OCI-LY1 (cell line): ENCODE measurements at regions not wholly inside any gene's neighbourhood (a gene's known extent, or its start where the extent isn't known, plus 50 kb on each side); places are given as distances from the start of the nearest gene placed in this dataset.
"Not testable (repeated sequence)": the region's sequence is repeated elsewhere in the genome, so short reads cannot be mapped to it uniquely, and the experiment has no call there.

Source experiments
- H2AFZ ChIP-seq: fragments of 200-600 bp; sonication (generic), shearing (Covaris generic); 2 replicates; pipeline ENCODE4 v1.6.0; 2014; ENCODE audit warnings: antibody characterized with exemption, mild to moderate bottlenecking, low read length
- H3F3A ChIP-seq: fragments of 200-600 bp; sonication (generic), shearing (Covaris generic); 2 replicates; pipeline ENCODE4 v1.6.0; 2014; ENCODE audit warnings: mild to moderate bottlenecking, antibody characterized with exemption, low read length, moderate library complexity; ENCODE audit not compliant: insufficient read depth
- H3K27ac ChIP-seq: fragments of 200-600 bp; sonication (generic); 2 replicates; pipeline ENCODE4 v1.5.1; 2014; ENCODE audit warnings: low read length, mixed run types, mild to moderate bottlenecking, low read depth; ENCODE audit not compliant: poor library complexity, severe bottlenecking
- H3K27me3 ChIP-seq: fragments of 200-600 bp; sonication (generic); 2 replicates; pipeline ENCODE4 v1.6.0; 2014; ENCODE audit warnings: antibody characterized with exemption, mild to moderate bottlenecking, low read length, moderate library complexity; ENCODE audit not compliant: insufficient read depth
- H3K36me3 ChIP-seq: fragments of 200-600 bp; sonication (generic); 2 replicates; pipeline ENCODE4 v1.6.1; 2014; ENCODE audit warnings: mild to moderate bottlenecking, antibody characterized with exemption, low read length, moderate library complexity, mixed read lengths; ENCODE audit not compliant: insufficient read depth
- H3K4me1 ChIP-seq: fragments of 200-600 bp; sonication (generic); 2 replicates; pipeline ENCODE4 v1.5.1; 2014; ENCODE audit warnings: mild to moderate bottlenecking, low read length, moderate library complexity; ENCODE audit not compliant: insufficient read depth, severe bottlenecking
- H3K4me2 ChIP-seq: fragments of 200-600 bp; sonication (generic), shearing (Covaris generic); 2 replicates; pipeline ENCODE4 v1.6.1; 2014; ENCODE audit warnings: low read length
- H3K4me3 ChIP-seq: fragments of 200-600 bp; sonication (generic); 2 replicates; pipeline ENCODE4 v1.5.1; 2014; ENCODE audit warnings: low read length, low read depth, mild to moderate bottlenecking, mixed read lengths; ENCODE audit not compliant: poor library complexity, severe bottlenecking
- H3K79me2 ChIP-seq: fragments of 200-600 bp; shearing (Covaris generic); 2 replicates; pipeline ENCODE4 v1.6.1; 2016; ENCODE audit warnings: mixed run types, low read length, mixed read lengths; ENCODE audit not compliant: insufficient read depth
- H3K9ac ChIP-seq: fragments of 200-600 bp; sonication (generic), shearing (Covaris generic); 2 replicates; pipeline ENCODE4 v1.6.1; 2014; ENCODE audit warnings: mild to moderate bottlenecking, low read length, mixed read lengths
- H3K9me2 ChIP-seq: fragments of 200-600 bp; sonication (generic), shearing (Covaris generic); 2 replicates; pipeline ENCODE4 v1.6.1; 2014; ENCODE audit warnings: low read depth, mild to moderate bottlenecking, low read length, mixed read lengths
- H3K9me3 ChIP-seq: fragments of 200-600 bp; shearing (Covaris generic); 2 replicates; pipeline ENCODE4 v1.6.1; 2014; ENCODE audit warnings: low read length, mixed read lengths
- H4K20me1 ChIP-seq: fragments of 200-600 bp; sonication (generic), shearing (Covaris generic); 2 replicates; pipeline ENCODE4 v1.6.0; 2016; ENCODE audit warnings: mild to moderate bottlenecking, low read length; ENCODE audit not compliant: insufficient read depth
- CTCF ChIP-seq: fragments of 200-600 bp; sonication (generic), shearing (Covaris generic); IDR thresholded peaks from 2 replicates; pipeline ENCODE4 v1.5.1; 2017; ENCODE audit warnings: mild to moderate bottlenecking, antibody characterized with exemption, low read length, moderate library complexity, mixed read lengths
- EZH2 ChIP-seq: fragments of 200-600 bp; sonication (generic), shearing (Covaris generic); IDR thresholded peaks from 2 replicates; pipeline ENCODE4 v1.8.0; 2017; ENCODE audit warnings: borderline replicate concordance, mixed run types, mild to moderate bottlenecking, antibody characterized with exemption, low read length, moderate library complexity, mixed read lengths

- not testable (repeated sequence) for H3K9me3 ChIP-seq, H3K27me3 ChIP-seq, H3K4me3 ChIP-seq, H3K9me2 ChIP-seq, H3K36me3 ChIP-seq, H3K9ac ChIP-seq, H3K79me2 ChIP-seq, H2AFZ ChIP-seq, H4K20me1 ChIP-seq, H3F3A ChIP-seq, H3K27ac ChIP-seq, H3K4me2 ChIP-seq, H3K4me1 ChIP-seq
Measured at GRCh38 chr5:82969221-82969976, 107.8 kb downstream of the TMEM167A start.

GRCh38 chr5:82967072-82967471 is 110.1 kb downstream of the TMEM167A start:
- Histone ChIP-seq H3K4me1 (no peaks in the 10 kb centered on the region), H4K20me1 (no peaks in the 10 kb centered on the region), H3K4me3 (no peak overlapping the region), H2AFZ (no peak overlapping the region), H3K36me3 (no peaks in the 10 kb centered on the region), H3F3A (no peaks in the 10 kb centered on the region), H3K9me2 (no peaks in the 10 kb centered on the region), H3K4me2 (no peak overlapping the region), H3K9ac (no peak overlapping the region), H3K79me2 (no peaks in the 10 kb centered on the region), H3K9me3 (no peaks in the 10 kb centered on the region), H3K27ac (no peak overlapping the region), H3K27me3 (no peaks in the 10 kb centered on the region)
- TF ChIP-seq EZH2: no peak
- no peak for TF ChIP-seq CTCF

GRCh38 chr5:82959466-82959865 is 117.7 kb downstream of the TMEM167A start:
- H3K4me2 ChIP-seq: no peak overlapping the region
- H2AFZ ChIP-seq: no peak overlapping the region
- no peaks in the 10 kb centered on the region for H3F3A ChIP-seq
- H3K4me1 ChIP-seq: no peaks in the 10 kb centered on the region
- no peak overlapping the region for H3K9ac ChIP-seq
- H3K27ac ChIP-seq: no peak overlapping the region
- no peak for TF ChIP-seq EZH2
- TF ChIP-seq CTCF: no peak
- H4K20me1 ChIP-seq: no peaks in the 10 kb centered on the region
- H3K27me3 ChIP-seq: no peaks in the 10 kb centered on the region
- H3K9me2 ChIP-seq: no peaks in the 10 kb centered on the region
- no peaks in the 10 kb centered on the region for H3K79me2 ChIP-seq
- no peak overlapping the region for H3K4me3 ChIP-seq
- 0 out of 2 replicates have a peak, but pooled peaks cover 3% of the 10 kb centered on the region for H3K9me3 ChIP-seq
- H3K36me3 ChIP-seq: no peaks in the 10 kb centered on the region

DNA sequence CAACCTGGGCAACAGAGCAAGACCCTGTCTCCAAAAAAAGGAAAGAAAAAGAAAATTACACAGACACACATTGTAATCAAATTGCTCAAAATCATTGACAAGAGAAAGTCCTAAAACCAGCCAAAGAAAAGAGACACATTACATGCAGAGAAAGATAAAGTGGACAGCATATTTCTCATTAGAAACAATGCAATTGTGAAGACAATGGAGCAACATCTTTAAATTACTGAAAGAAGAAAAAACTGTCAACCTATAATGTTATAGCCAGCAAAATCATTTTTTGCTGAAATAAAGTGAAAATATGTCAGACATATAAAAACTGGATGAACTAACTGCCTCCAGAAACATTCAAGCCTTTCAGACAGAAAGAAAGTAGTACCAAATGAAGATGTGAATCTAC is 120.6 kb downstream of the TMEM167A start:
- Histone ChIP-seq H3K4me1 (no peaks in the 10 kb centered on the region), H4K20me1 (no peaks in the 10 kb centered on the region), H3K79me2 (no peaks in the 10 kb centered on the region), H3K27ac (no peak overlapping the region), H2AFZ (no peak overlapping the region), H3K27me3 (no peaks in the 10 kb centered on the region), H3K9ac (no peak overlapping the region), H3K9me2 (no peaks in the 10 kb centered on the region), H3K4me3 (no peak overlapping the region), H3K4me2 (no peak overlapping the region), H3F3A (no peaks in the 10 kb centered on the region), H3K9me3 (0 out of 2 replicates have a peak, but pooled peaks cover 3% of the 10 kb centered on the region), H3K36me3 (no peaks in the 10 kb centered on the region)
- TF ChIP-seq CTCF: no peak
- no peak for TF ChIP-seq EZH2
